NT2/D1 (cell line): ENCODE measurements at regions not wholly inside any gene's neighbourhood (a gene's known extent, or its start where the extent isn't known, plus 50 kb on each side); places are given as distances from the start of the nearest gene placed in this dataset.

Experiments
- SUZ12 ChIP-seq: IDR thresholded peaks from 2 replicates; pipeline ENCODE4 v1.6.1; 2011; ENCODE audit not compliant: insufficient read length, insufficient read depth; ENCODE audit errors: extremely low read depth
- YY1 ChIP-seq: IDR thresholded peaks from 2 replicates; pipeline ENCODE4 v1.6.1; 2011; ENCODE audit not compliant: insufficient read length, insufficient read depth
- ZNF274 ChIP-seq: IDR thresholded peaks from 2 replicates; pipeline ENCODE4 v1.6.1; 2011; ENCODE audit warnings: mild to moderate bottlenecking, low read depth, low read length

- TF ChIP-seq ZNF274 (no peak), YY1 (no peak), SUZ12 (no peak)
These were observed 53.0 kb upstream of the SLC39A10 start for GRCh38 chr2:195603998-195604397.
